HepG2 (cell line): ENCODE measurements at regions not wholly inside any gene's neighbourhood (a gene's known extent, or its start where the extent isn't known, plus 50 kb on each side); places are given as distances from the start of the nearest gene placed in this dataset.
A peak's percentile ranks its signal among the peaks of the same experiment; 100 is the strongest.

Experiments
- DRAP1 ChIP-seq: IDR thresholded peaks from 2 replicates; pipeline ENCODE4 v1.6.1; 2016; ENCODE audit warnings: missing genetic modification reagents, missing compliant biosample characterization
- ETS1 ChIP-seq: sonication (generic); formaldehyde crosslinking; IDR thresholded peaks from 2 replicates; pipeline ENCODE4 v1.4.0; 2020; ENCODE audit warnings: missing genetic modification reagents
- FOXC1 ChIP-seq: sonication (generic); formaldehyde crosslinking; IDR thresholded peaks from 2 replicates; pipeline ENCODE4 v1.8.0; 2022; ENCODE audit warnings: mild to moderate bottlenecking, missing genetic modification reagents, borderline replicate concordance
- FOXK2 ChIP-seq: fragments of 450-650 bp; IDR thresholded peaks from 2 replicates; pipeline ENCODE4 v1.6.1; 2016
- NCOA2 ChIP-seq: sonication (generic); formaldehyde crosslinking; IDR thresholded peaks from 2 replicates; pipeline ENCODE4 v1.8.0; 2022; ENCODE audit warnings: inconsistent platforms
- NFE2 ChIP-seq: sonication (generic); formaldehyde crosslinking; IDR thresholded peaks from 2 replicates; pipeline ENCODE4 v1.4.0; 2020; ENCODE audit warnings: missing genetic modification reagents
- NFIC ChIP-seq: IDR thresholded peaks from 2 replicates; pipeline ENCODE4 v1.6.1; 2012; ENCODE audit warnings: mild to moderate bottlenecking, low read length, inconsistent platforms
- PHF20 ChIP-seq: sonication (generic); formaldehyde crosslinking; IDR thresholded peaks from 2 replicates; pipeline ENCODE4 v1.5.0; 2020; ENCODE audit warnings: mild to moderate bottlenecking, missing genetic modification reagents
- REL ChIP-seq: sonication (generic); formaldehyde crosslinking; conservative IDR thresholded peaks from 2 replicates; pipeline ENCODE4 v1.8.0; 2022; ENCODE audit warnings: mild to moderate bottlenecking, missing genetic modification reagents, moderate library complexity
- SMAD1 ChIP-seq: sonication (generic); formaldehyde crosslinking; IDR thresholded peaks from 2 replicates; pipeline ENCODE4 v1.4.0; 2020; ENCODE audit warnings: missing genetic modification reagents, low read depth, mild to moderate bottlenecking, borderline replicate concordance
- SSRP1 ChIP-seq: IDR thresholded peaks from 2 replicates; pipeline ENCODE4 v1.6.1; 2016; ENCODE audit warnings: control low read depth
- TBX3 ChIP-seq: fragments of 450-650 bp; IDR thresholded peaks from 2 replicates; pipeline ENCODE4 v1.6.1; 2017; ENCODE audit warnings: antibody characterized with exemption, mild to moderate bottlenecking, inconsistent platforms, borderline replicate concordance
- TOPORS ChIP-seq: sonication (generic); formaldehyde crosslinking; IDR thresholded peaks from 2 replicates; pipeline ENCODE4 v1.8.0; 2023; ENCODE audit warnings: mild to moderate bottlenecking, missing genetic modification reagents
- ZBTB26 ChIP-seq: IDR thresholded peaks from 2 replicates; pipeline ENCODE4 v1.6.1; 2016; ENCODE audit warnings: missing compliant biosample characterization, missing genetic modification reagents, borderline replicate concordance
- ZBTB43 ChIP-seq: sonication (generic); formaldehyde crosslinking; conservative IDR thresholded peaks from 2 replicates; pipeline ENCODE4 v1.4.0; 2020; ENCODE audit warnings: missing genetic modification reagents
- ZFP1 ChIP-seq: IDR thresholded peaks from 2 replicates; pipeline ENCODE4 v1.6.1; 2016
- ZNF251 ChIP-seq: sonication (generic); formaldehyde crosslinking; IDR thresholded peaks from 2 replicates; pipeline ENCODE4 v1.9.0; 2021; ENCODE audit warnings: mild to moderate bottlenecking, missing genetic modification reagents
- ZNF326 ChIP-seq: sonication (generic); formaldehyde crosslinking; IDR thresholded peaks from 2 replicates; pipeline ENCODE4 v1.4.0; 2020; ENCODE audit warnings: missing genetic modification reagents, borderline replicate concordance
- ZNF441 ChIP-seq: sonication (generic); formaldehyde crosslinking; IDR thresholded peaks from 2 replicates; pipeline ENCODE4 v1.7.0; 2021; ENCODE audit warnings: missing genetic modification reagents, borderline replicate concordance
- ZNF556 ChIP-seq: sonication (generic); formaldehyde crosslinking; IDR thresholded peaks from 2 replicates; pipeline ENCODE4 v1.4.0; 2020; ENCODE audit warnings: mild to moderate bottlenecking, missing genetic modification reagents, borderline replicate concordance
- ZNF589 ChIP-seq: sonication (generic); formaldehyde crosslinking; conservative IDR thresholded peaks from 2 replicates; pipeline ENCODE4 v1.8.0; 2022; ENCODE audit warnings: mild to moderate bottlenecking, moderate library complexity, missing genetic modification reagents
- ZNF740 ChIP-seq: sonication (generic); formaldehyde crosslinking; IDR thresholded peaks from 2 replicates; pipeline ENCODE4 v1.4.0; 2020; ENCODE audit warnings: missing genetic modification reagents
- ZNF749 ChIP-seq: sonication (generic); formaldehyde crosslinking; IDR thresholded peaks from 2 replicates; pipeline ENCODE4 v1.8.0; 2022; ENCODE audit warnings: mild to moderate bottlenecking, missing genetic modification reagents, moderate library complexity, borderline replicate concordance
- ZNF781 ChIP-seq: sonication (generic); formaldehyde crosslinking; IDR thresholded peaks from 2 replicates; pipeline ENCODE4 v1.5.1; 2020; ENCODE audit warnings: borderline replicate concordance, mild to moderate bottlenecking, missing genetic modification reagents; ENCODE audit errors: not compliant biosample characterization
- ZSCAN21 ChIP-seq: sonication (generic); formaldehyde crosslinking; IDR thresholded peaks from 2 replicates; pipeline ENCODE4 v1.8.0; 2022; ENCODE audit warnings: mild to moderate bottlenecking, missing genetic modification reagents, moderate library complexity, borderline replicate concordance
- ZSCAN31 ChIP-seq: sonication (generic); formaldehyde crosslinking; IDR thresholded peaks from 2 replicates; pipeline ENCODE4 v1.5.0; 2020; ENCODE audit warnings: low read depth, mild to moderate bottlenecking, missing genetic modification reagents

- TF ChIP-seq ZBTB26 (CRISPR knock-in tag) (peak; percentile 32), ZNF556 (CRISPR knock-in tag) (peak; percentile 78; the same call in 1 of the 2 replicates), ZNF749 (CRISPR knock-in tag) (no peak), NFE2 (CRISPR knock-in tag) (no peak), PHF20 (CRISPR knock-in tag) (peak; percentile 71; the same call in 1 of the 2 replicates), ZNF441 (peak; percentile 91), SMAD1 (CRISPR knock-in tag) (peak; percentile 30; the same call in 1 of the 2 replicates), ZSCAN31 (CRISPR knock-in tag) (no peak; the same call in 1 of the 2 replicates), NFIC (peak; percentile 66), ZSCAN21 (CRISPR knock-in tag) (0 out of 2 replicates have a peak, but pooled peaks have one; percentile 77), FOXK2 (0 out of 2 replicates have a peak, but pooled peaks have one; percentile 10), REL (CRISPR knock-in tag) (no peak), SSRP1 (CRISPR knock-in tag) (no peak), ZNF781 (CRISPR knock-in tag) (no peak), ZFP1 (CRISPR knock-in tag) (no peak), FOXC1 (CRISPR knock-in tag) (peak; percentile 85; the same call in 1 of the 2 replicates), TBX3 (no peak), DRAP1 (CRISPR knock-in tag) (peak; percentile 56; the same call in 1 of the 2 replicates), ZNF251 (no peak), ZNF589 (CRISPR knock-in tag) (no peak), ETS1 (CRISPR knock-in tag) (no peak), ZNF740 (0 out of 2 replicates have a peak, but pooled peaks have one; percentile 38), NCOA2 (CRISPR knock-in tag) (peak; percentile 86), ZBTB43 (peak; percentile 90), TOPORS (CRISPR knock-in tag) (0 out of 2 replicates have a peak, but pooled peaks have one; percentile 51), ZNF326 (no peak)
These were observed 260.8 kb downstream of the AUH start (continued) for GRCh38 chr9:91100878-91101450.
